PC-3 (cell line): ENCODE measurements at regions not wholly inside any gene's neighbourhood (a gene's known extent, or its start where the extent isn't known, plus 50 kb on each side); places are given as distances from the start of the nearest gene placed in this dataset.

ENCODE experiments used
- CTCF ChIP-seq: fragments of 300-600 bp; sonication (generic); conservative IDR thresholded peaks from 2 replicates; pipeline ENCODE4 v1.5.1; 2017; ENCODE audit warnings: antibody characterized with exemption, low read depth, mild to moderate bottlenecking, low read length
- EZH2 ChIP-seq: fragments of 300-600 bp; sonication (generic); IDR thresholded peaks from one replicate; pipeline ENCODE4 v1.6.1; 2017; ENCODE audit warnings: antibody characterized with exemption, mild to moderate bottlenecking, low read length; ENCODE audit not compliant: unreplicated experiment
- EZH2phosphoT487 ChIP-seq: fragments of 300-600 bp; sonication (generic); IDR thresholded peaks from 2 replicates; pipeline ENCODE4 v1.6.1; 2018; ENCODE audit warnings: mild to moderate bottlenecking, antibody characterized with exemption, low read length, borderline replicate concordance

GRCh38 chr4:54547299-54548097 is 110.3 kb upstream of the KIT start:
- no peak for TF ChIP-seq CTCF
- no peak for TF ChIP-seq EZH2phosphoT487
- no peak for TF ChIP-seq EZH2
